Fibroblast of skin of left quadriceps (primary cell): ENCODE measurements at regions not wholly inside any gene's neighbourhood (a gene's known extent, or its start where the extent isn't known, plus 50 kb on each side); places are given as distances from the start of the nearest gene placed in this dataset.

Source experiments
- DNase-seq, 2 experiments: peaks; one replicate each; pipeline ENCODE4 v3.0.0-alpha.2; 2013; ENCODE audit warnings: low read depth in 2 of 2

GRCh38 chr2:43055086-43055912 lies 171.1 kb downstream of the ZFP36L2 start:
- no peak for DNase-seq

DNA sequence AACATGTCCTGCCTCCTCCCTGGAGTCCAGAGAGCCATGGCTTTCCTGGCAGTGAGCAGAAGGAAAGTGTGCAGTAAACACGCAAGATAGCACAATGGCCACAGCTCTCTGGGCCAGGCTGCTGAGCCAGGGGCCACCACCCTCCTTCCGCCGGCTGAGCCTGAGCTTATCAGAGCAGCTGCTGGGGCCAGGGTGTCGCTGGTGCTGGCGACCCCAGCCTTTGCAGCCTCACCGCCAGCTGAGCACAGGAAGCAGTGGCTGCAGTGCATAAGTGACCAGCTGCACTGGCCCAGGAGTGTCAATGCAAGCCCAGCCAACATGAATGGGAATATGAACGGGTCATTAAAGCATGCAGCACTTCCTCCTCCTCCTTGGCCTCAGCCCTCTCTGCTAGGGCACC lies 172.0 kb downstream of the ZFP36L2 start:
- DNase-seq, result no peak

DNA sequence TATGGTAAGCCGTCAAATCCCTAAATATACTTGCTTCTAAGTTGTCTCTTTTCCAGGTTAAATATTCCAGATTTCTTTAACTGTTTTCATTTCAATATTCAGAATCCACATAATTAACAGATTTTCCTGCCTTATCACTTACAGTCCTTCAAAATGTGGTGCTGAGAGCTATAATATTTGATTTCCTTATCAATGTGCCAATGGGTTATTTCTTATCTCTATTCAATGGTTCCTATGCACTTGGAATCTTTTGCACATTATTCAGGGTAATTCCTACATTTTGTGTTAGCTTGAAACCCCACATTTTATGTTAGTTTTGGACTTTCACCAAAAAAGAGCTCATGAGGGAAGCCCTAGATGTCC lies 173.5 kb downstream of the ZFP36L2 start:
- no peak for DNase-seq

GRCh38 chr2:43052204-43052943 lies 174.0 kb downstream of the ZFP36L2 start:
- DNase-seq, result no peak

- DNase-seq, result no peak
Measured at GRCh38 chr2:43051338-43051737, 175.1 kb downstream of the ZFP36L2 start.

DNA sequence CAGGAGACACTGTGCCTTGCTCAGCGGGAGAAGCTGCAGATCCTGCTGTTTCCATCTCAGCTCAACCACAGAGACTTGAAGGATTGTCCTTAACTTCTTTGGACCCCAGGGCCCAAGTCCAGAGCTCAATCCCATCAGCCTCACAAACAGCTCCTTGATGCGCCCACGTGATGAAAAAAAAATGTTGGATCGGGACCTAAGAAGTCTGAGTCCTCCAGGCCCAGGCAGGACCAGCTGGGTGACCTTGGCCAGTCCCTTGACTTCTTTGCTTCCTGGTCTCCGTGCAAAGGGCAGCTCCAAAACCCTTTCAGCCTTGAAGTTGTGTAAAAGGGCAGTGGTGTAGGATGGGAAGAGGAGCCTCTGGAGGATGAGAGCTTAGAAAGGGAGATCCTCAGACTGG lies 175.5 kb downstream of the ZFP36L2 start:
- no peak for DNase-seq

- no peak for DNase-seq
Measured at GRCh38 chr2:43049836-43050801, 176.3 kb downstream of the ZFP36L2 start.

GRCh38 chr2:43047187-43047780 lies 179.1 kb downstream of the ZFP36L2 start:
- no peak for DNase-seq

DNA sequence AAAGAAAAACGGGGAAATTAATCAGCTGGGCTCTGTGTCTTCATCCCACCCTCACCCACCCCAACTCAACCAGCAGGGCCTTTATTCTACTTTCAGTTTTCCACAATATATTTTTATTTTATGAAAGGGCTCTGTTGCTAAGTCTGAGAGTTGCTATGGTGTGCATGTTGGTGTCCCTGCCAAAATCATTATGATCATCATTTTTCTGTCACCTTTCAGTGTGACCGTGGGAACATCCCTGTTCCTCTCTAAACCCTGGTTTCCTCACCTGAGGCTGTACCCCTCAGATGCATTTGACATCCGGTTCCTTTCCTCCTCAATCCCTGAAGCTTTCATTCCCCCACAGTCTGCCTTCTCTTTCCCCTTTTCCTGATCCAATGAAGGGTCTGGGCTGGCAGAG lies 180.5 kb downstream of the ZFP36L2 start:
- no peak for DNase-seq

- DNase-seq, result no peak
Measured at GRCh38 chr2:43044093-43044681, 182.2 kb downstream of the ZFP36L2 start.

DNA sequence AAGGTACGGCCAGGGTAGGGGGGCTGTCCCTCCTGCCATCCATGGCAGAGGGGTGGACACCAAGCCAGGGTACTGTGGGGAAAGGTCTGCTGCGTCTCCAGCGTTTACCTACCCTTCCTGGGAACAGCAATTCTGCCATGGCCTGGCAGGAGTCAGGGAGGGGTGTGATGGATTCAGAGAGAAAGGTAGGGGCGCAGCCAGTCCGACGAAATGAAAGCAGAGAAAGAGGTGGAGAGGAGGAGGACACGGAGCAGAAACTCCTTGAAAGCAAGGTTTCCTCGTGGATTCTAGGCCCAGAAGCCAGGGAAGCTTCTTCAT lies 182.9 kb downstream of the ZFP36L2 start:
- no peak for DNase-seq

- peak; percentile 100 for DNase-seq
Measured at GRCh38 chr2:43041661-43042360, 184.6 kb downstream of the ZFP36L2 start.

- no peak for DNase-seq
Measured at GRCh38 chr2:43041173-43041591, 185.2 kb downstream of the ZFP36L2 start.

GRCh38 chr2:43040084-43040854 lies 186.1 kb downstream of the ZFP36L2 start:
- no peak for DNase-seq

DNA sequence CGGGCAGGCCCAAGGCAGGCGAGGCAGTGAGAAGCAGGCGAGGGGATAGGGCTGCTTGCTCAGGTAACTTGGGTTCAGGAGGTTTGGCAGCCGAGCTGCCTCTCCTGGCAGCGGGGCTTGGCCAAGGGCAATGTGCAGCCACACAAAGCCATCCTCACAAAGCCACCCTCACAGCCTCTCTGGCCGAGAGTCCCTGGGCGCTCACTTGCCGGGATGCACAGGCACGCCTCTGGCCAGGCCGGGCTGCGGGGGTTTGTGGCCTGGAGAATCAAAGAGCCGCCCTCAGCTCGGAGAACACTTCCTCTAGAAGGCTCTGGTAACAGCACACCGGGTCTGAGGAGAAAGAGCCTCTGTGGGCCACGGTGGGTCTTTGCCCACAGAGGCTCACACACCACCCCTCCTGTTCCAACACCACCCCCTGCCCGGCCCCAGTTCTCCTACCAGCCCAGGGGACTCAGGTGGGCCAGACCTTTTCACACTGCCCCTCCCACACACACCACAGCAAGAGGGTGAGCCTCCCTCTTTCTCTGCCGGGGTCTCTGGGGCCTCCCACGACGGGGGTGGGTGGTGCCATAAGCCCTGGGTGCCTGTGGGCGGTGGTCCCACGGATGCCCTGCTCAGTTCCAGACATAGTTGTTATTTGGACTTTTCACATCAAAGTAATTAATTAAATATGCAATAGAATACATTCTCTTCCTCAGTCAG lies 186.9 kb downstream of the ZFP36L2 start:
- DNase-seq, result no peak

DNA sequence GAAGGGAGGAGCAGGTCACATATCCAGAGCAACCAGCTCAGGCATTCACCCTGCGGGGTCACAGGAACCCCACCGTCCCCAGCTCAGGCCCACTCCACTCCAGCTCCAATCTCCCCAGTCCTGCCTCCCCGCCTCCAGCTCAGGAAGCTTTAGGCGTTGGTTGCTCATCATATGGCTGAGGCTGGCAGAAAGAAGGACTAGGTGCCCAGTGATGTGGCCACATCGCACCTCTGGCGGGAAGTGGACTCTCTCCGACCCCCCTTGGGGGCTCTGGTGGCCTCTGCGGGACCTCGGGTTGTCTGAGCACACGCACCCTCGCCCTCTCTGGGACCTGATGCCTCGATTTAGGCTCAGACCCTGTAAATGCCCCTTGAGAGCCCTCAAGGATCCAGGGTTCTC lies 187.7 kb downstream of the ZFP36L2 start:
- DNase-seq, result no peak

DNA sequence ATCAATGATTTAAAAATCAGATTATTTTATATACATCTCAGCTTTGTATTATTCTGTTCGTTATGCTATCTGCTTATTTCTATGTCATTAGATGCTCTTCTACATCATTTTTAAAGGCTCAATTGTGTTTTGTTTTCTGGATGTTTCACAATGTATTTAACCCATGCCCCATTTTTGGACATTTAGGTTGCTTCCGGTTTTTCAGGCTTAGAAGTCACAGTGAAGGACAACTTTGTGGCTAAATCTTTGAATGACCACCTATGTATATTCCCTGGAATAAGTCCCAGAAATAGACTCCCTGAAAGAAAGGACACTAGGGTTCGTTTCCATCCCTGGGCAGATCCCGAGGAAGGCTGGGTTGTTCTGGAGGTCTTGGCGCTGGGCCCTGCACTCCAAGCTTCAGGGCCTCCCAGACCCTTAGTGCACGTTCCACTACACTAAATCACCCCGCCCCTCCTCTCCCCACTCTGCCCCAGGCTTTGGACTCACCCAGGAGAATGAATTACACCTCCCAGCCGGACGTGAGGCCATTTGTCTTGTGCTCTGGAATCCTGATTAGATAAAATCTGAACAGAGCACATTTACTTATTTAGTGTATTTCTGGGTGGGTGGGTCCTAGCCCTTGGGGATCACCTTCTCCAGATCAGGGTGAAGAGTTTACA lies 188.2 kb downstream of the ZFP36L2 start:
- peak in 1 of 2 experiments; percentile 24 for DNase-seq

- no peak for DNase-seq
Measured at GRCh38 chr2:43035922-43036321, 190.5 kb downstream of the ZFP36L2 start.

- DNase-seq, result no peak
Measured at GRCh38 chr2:43034921-43035320, 191.5 kb downstream of the ZFP36L2 start.
